ENCODE measurements at regions not wholly inside any gene's neighbourhood (a gene's known extent, or its start where the extent isn't known, plus 50 kb on each side); places are given as distances from the start of the nearest gene placed in this dataset.

GRCh38 chr1:222098404-222098803 lies 356.5 kb upstream of the DUSP10 start:
- no peak overlapping the region for H3K18ac ChIP-seq (ENCODE audit: extremely low read depth, low read length)
- no peak overlapping the region for H3K27ac ChIP-seq (ENCODE audit: low read depth, low read length)
- no peak overlapping the region for H3K4ac ChIP-seq (replicated peaks; ENCODE audit: insufficient read length, low read depth, low read length)
- H2AFZ ChIP-seq (ENCODE audit: low read length): no peak overlapping the region
- H3K14ac ChIP-seq (ENCODE audit: insufficient read length): no peak overlapping the region
- H2BK120ac ChIP-seq (replicated peaks; ENCODE audit: low read depth, low read length): no peak overlapping the region
- H4K8ac ChIP-seq (ENCODE audit: extremely low read depth, insufficient read depth, low read length): no peak overlapping the region
- DNase-seq (ENCODE audit: low read depth in 1 of 2, low spot score in 2 of 2) (no peak), FAIRE-seq (no peak)
- H2BK5ac ChIP-seq (ENCODE audit: low read depth, low read length): no peak overlapping the region
- no peak overlapping the region for H3K4me3 ChIP-seq (ENCODE audit: extremely low read depth in 1 of 4, insufficient read depth in 2 of 4, low read depth in 3 of 4, low read length in 4 of 4)
- no peak overlapping the region for H4K5ac ChIP-seq (ENCODE audit: insufficient read length, low read depth, low read length)
- H2BK15ac ChIP-seq (ENCODE audit: low read length): no peak overlapping the region
- no peaks in the 10 kb centered on the region for H3K9me3 ChIP-seq (ENCODE audit: insufficient read depth in 2 of 2, low read depth in 1 of 2, low read length in 1 of 2)
- no peaks in the 10 kb centered on the region for H3K27me3 ChIP-seq (replicated peaks in 1 of 4; ENCODE audit: control insufficient read depth in 3 of 4, extremely low read depth in 1 of 4, insufficient read depth in 3 of 4, low read length in 3 of 4)
- H2BK12ac ChIP-seq (ENCODE audit: low read depth, low read length): no peak overlapping the region
- no peak overlapping the region for H3K9ac ChIP-seq (replicated peaks in 1 of 4; ENCODE audit: extremely low read depth in 1 of 4, low read depth in 3 of 4, low read length in 3 of 4)
- TF ChIP-seq MAFK (IDR thresholded peaks at IDR 0.05; ENCODE audit: low read depth, low read length) (no peak), SIN3A (conservative IDR thresholded peaks at IDR 0.05 in 1 of 2, IDR thresholded peaks at IDR 0.05 in 1 of 2; ENCODE audit: low read depth in 1 of 2, low read length in 2 of 2) (no peak), SP4 (IDR thresholded peaks at IDR 0.05; ENCODE audit: low read length) (no peak), CHD1 (IDR thresholded peaks at IDR 0.05; ENCODE audit: low read depth, low read length) (no peak), KDM1A (IDR thresholded peaks at IDR 0.05; ENCODE audit: borderline replicate concordance, low read length) (no peak), CTBP2 (IDR thresholded peaks at IDR 0.05; ENCODE audit: borderline replicate concordance, insufficient read depth, insufficient read length, low read length) (no peak), TEAD4 (IDR thresholded peaks at IDR 0.05; ENCODE audit: low read depth, low read length) (no peak), TCF12 (IDR thresholded peaks at IDR 0.05; ENCODE audit: low read depth, low read length) (no peak), POU5F1 (IDR thresholded peaks at IDR 0.05; ENCODE audit: low read depth, low read length) (no peak), SIX5 (IDR thresholded peaks at IDR 0.05; ENCODE audit: low read depth, low read length) (no peak), CEBPB (IDR thresholded peaks at IDR 0.05; ENCODE audit: low read depth, low read length) (no peak), JUND (IDR thresholded peaks at IDR 0.05; ENCODE audit: low read length) (no peak), RNF2 (IDR thresholded peaks at IDR 0.05; ENCODE audit: borderline replicate concordance, low read depth, low read length, missing control alignments, poor library complexity, severe bottlenecking) (no peak), CREB1 (IDR thresholded peaks at IDR 0.05) (no peak), ZNF274 (IDR thresholded peaks at IDR 0.05; ENCODE audit: borderline replicate concordance, extremely low read depth, low read length) (no peak)
- H4K91ac ChIP-seq (replicated peaks; ENCODE audit: insufficient read length, low read length): no peak overlapping the region
- no peaks in the 10 kb centered on the region for H3K79me1 ChIP-seq (ENCODE audit: low read depth, low read length)
- H3K23me2 ChIP-seq (ENCODE audit: low read depth, low read length): no peaks in the 10 kb centered on the region
- no peaks in the 10 kb centered on the region for H4K20me1 ChIP-seq (replicated peaks in 1 of 2; ENCODE audit: control insufficient read depth in 1 of 2, insufficient read depth in 2 of 2, low read length in 2 of 2)
- H2BK20ac ChIP-seq (ENCODE audit: low read length): no peak overlapping the region
- H3K23ac ChIP-seq (ENCODE audit: insufficient read length): no peak overlapping the region
- ChIA-PET CTCF (ENCODE audit: partially characterized antibody) (interaction anchor here (1.2 to 4.5 kb wide), 3 partner anchors 8 to 356 kb away, joined by 4 to 48 read pairs (median 10); no protein-coding TSS in a partner anchor), POLR2A (ENCODE audit: partially characterized antibody) (no interaction called here)
- H3K4me2 ChIP-seq (ENCODE audit: insufficient read depth in 1 of 2, low read depth in 2 of 2, low read length in 2 of 2): no peak overlapping the region
- no peak overlapping the region for H3K56ac ChIP-seq (replicated peaks; ENCODE audit: insufficient read length, low read depth, low read length)
- 89% methylated on average over 2 of the region's 2 CpGs; no CpG with 5 or more reads in 1 of the 2 experiments for WGBS, 2 experiments (ENCODE audit: extremely low coverage in 1 of 2, insufficient coverage in 1 of 2, insufficient read length in 1 of 2, insufficient replicate concordance in 2 of 2, low coverage in 1 of 2, low lambda C conversion rate in 2 of 2, missing lambda C conversion rate in 1 of 2)
- H2AK5ac ChIP-seq (ENCODE audit: low read depth, low read length): no peak overlapping the region
- H3K4me1 ChIP-seq (replicated peaks in 1 of 4; ENCODE audit: control insufficient read depth in 3 of 4, insufficient read depth in 4 of 4, low read length in 3 of 4): peaks cover 0 to 9% (median 8%) of the 10 kb centered on the region in 4 experiments; a peak in 2 of 7 replicates
- no peaks in the 10 kb centered on the region for H3K79me2 ChIP-seq (ENCODE audit: control insufficient read depth in 1 of 2, insufficient read depth in 2 of 2, low read length in 2 of 2)
- no peaks in the 10 kb centered on the region for H3K36me3 ChIP-seq (ENCODE audit: control insufficient read depth in 2 of 4, insufficient read depth in 4 of 4, low read length in 3 of 4)

All from H1 (cell line).